ENCODE measurements at regions not wholly inside any gene's neighbourhood (a gene's known extent, or its start where the extent isn't known, plus 50 kb on each side); places are given as distances from the start of the nearest gene placed in this dataset.

- no peak for TF ChIP-seq CTCF (IDR thresholded peaks at IDR 0.05; ENCODE audit: low read depth, low read length)
- no peak for TF ChIP-seq EZH2phosphoT487 (IDR thresholded peaks at IDR 0.05; ENCODE audit: low read depth)
These were observed 211.9 kb upstream of the GLI3 start for GRCh38 chr7:42448901-42449300.
